WI38 (cell line): ENCODE measurements at regions not wholly inside any gene's neighbourhood (a gene's known extent, or its start where the extent isn't known, plus 50 kb on each side); places are given as distances from the start of the nearest gene placed in this dataset.
"Not testable (repeated sequence)": the region's sequence is repeated elsewhere in the genome, so short reads cannot be mapped to it uniquely, and the experiment has no call there.

Source experiments
- H3K4me3 ChIP-seq: 2 replicates; pipeline ENCODE4 v1.5.1; 2011; ENCODE audit warnings: low read depth, mild to moderate bottlenecking, control low read depth, low read length
- TF ChIP-seq, protein P1 (sequence below): IDR thresholded peaks from 2 replicates; pipeline ENCODE4 v1.5.1; 2012; ENCODE audit warnings: low read depth, mild to moderate bottlenecking, control low read depth, low read length

DNA sequence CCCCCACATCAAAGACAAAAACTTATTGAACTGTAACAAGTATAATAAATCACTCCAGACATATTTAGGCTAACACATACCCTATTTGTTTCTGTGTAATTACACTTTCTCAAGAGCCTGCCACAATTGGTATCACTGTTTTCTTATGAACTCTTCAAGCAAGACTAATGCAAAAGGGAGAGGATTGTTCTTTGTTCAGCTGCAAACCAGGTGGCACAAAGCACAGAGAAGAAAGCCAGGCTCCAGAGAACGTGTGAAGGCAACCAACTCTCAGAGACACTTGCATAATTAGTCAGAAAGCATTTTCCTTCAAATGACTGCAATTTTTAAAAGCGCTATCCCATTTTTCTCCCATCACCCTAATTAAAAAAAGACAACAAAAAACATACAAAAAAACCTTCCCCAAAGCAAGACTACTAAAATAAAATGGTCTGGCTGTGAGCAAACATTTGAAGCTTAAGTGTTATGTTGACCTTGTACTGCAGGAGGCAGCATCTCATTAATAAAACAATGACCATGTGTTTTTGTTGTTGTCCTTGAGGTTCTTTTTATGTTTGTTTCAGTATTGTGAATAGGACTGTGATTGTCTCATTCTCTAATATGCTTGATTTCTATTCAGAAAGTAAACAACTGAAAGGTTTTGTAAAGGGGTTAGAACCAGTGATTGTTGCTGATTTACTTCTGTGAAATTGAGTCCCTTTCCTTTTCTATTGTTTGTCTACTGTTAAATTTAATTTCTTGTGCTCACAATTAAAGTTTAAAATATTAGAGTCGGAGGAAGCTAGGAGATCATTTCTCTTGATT lies 452.7 kb upstream of the PDE3A start:
- TF ChIP-seq, protein P1, sequence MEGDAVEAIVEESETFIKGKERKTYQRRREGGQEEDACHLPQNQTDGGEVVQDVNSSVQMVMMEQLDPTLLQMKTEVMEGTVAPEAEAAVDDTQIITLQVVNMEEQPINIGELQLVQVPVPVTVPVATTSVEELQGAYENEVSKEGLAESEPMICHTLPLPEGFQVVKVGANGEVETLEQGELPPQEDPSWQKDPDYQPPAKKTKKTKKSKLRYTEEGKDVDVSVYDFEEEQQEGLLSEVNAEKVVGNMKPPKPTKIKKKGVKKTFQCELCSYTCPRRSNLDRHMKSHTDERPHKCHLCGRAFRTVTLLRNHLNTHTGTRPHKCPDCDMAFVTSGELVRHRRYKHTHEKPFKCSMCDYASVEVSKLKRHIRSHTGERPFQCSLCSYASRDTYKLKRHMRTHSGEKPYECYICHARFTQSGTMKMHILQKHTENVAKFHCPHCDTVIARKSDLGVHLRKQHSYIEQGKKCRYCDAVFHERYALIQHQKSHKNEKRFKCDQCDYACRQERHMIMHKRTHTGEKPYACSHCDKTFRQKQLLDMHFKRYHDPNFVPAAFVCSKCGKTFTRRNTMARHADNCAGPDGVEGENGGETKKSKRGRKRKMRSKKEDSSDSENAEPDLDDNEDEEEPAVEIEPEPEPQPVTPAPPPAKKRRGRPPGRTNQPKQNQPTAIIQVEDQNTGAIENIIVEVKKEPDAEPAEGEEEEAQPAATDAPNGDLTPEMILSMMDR = no peak
- H3K4me3 ChIP-seq = no peak overlapping the region

DNA sequence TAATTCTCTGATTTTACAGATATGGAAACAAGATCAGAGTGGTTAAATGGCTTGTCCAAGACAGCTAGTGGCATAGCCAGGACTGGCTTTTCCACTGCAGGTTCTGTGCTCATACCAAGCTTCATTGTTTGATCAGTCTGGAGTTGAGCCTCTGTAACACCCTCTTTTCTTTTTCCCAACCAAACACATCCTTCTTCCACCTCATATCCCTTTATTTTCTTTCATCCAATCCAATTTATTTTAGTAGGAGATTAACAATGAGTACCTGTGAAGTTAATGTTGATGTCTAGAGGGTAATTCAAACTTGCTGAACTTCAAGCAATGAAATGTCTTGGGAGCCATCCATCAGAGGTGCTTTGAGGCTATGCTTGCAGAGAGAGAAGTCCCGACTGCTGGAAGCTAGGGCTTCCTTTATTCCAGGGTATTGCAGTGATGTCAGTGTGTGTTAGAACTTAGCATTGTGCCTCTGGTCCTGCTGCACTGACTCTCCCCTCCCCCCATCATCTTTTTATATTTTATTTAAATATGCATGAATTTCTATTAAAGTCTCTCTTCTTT lies 452.1 kb upstream of the PDE3A start:
- TF ChIP-seq, protein P1 = no peak

DNA sequence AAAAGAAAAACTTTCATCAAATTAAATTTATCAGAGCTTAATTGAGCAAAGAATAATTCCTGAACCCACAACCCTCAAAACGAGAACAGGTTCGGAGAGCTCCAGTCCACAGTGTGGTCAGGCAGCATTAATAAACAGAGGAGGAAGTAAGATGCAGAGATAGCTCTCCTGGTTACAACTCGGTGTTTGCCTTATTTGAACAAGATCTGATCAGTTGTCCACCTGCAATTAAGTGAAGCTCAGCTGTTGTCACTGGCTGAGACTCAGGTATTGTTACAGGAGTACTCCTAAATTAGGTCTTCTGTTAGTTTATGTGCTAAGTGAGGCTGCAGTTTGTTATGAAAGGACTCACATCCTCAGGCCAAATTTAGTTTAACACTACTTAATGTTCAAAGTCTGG lies 451.4 kb upstream of the PDE3A start:
- TF ChIP-seq, protein P1 = no peak
- H3K4me3 ChIP-seq = no peak overlapping the region

More for the DNA sequence above, 452.1 kb upstream of the PDE3A start:
- no peak overlapping the region for H3K4me3 ChIP-seq

DNA sequence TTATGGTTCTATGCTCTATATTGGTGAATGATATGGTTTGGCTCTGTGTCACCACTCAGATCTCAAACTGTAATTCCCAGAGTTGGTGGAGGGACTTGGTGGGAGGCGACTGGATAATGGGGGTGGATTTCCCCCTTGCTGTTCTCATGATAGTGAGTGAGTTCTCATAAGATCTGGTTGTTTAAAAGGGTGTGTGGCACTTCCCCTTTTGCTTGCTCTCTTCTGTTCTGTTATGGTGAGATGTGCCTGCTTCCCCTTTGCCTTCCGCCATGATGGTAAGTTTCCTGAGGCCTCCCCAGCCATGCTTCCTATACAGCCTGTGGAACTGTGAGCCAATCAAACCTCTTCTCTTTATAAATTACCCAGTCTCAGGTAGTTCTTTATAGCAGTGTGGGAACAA lies 446.6 kb upstream of the PDE3A start:
- not testable (repeated sequence) for H3K4me3 ChIP-seq

DNA sequence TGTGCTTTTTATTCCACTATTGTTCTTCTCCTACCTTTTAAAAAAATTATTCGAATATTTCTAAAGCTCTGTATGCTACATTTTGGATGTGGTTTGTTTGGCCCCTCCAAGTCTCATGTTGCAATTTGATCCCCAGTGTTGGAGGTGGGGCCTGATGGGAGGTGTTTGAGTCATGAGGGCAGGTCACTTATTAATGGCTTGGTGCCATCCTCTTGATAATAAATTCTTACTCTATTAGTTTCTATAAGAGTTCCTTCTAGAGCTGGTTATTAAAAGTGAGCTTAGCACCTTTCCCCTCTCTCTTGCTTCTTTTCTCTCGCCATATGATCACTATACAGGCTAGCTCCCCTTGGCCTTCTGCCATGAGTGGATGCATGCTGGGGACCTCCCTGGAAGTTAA lies 445.6 kb upstream of the PDE3A start:
- no peak overlapping the region for H3K4me3 ChIP-seq
- TF ChIP-seq, protein P1 = no peak

DNA sequence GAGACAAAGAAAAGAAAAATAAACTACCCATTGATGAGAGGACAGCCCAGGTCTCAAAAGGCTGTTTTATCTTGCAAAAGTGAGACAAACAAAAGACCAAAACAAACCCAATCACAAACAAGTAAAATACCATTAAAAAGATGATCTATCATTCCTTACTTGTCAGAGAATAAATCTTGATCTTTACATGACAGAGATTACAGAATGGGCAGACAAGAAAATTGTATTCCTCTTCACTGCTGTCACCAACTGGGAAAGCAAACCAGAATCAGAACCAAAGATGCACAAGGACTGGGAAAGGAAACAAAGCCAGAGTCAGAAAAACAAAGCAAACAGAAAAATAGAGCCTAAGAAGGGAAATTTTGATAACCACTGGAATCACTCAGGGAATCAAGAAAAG lies 444.0 kb upstream of the PDE3A start:
- TF ChIP-seq, protein P1 = no peak
- no peak overlapping the region for H3K4me3 ChIP-seq

DNA sequence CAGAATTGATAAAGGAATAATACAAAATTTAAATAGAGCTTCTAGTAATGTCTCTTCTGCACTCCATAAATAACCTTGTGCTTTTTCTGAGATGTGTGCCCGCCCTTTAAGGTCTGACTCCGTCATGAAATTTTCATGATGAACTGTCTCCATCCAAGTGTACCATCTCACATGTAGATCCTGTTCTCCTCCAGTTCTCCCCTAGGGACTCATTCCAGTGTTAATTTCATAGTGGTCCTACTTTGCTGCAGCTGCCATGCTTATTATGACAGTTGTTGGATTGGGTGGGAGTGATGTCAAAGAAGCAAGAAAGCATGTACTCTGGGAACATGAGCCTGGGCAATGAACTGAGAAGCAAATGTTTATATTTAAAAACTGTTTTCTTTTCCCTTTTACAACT lies 442.5 kb upstream of the PDE3A start:
- no peak overlapping the region for H3K4me3 ChIP-seq
- TF ChIP-seq, protein P1 = no peak
